ENCODE measurements at regions not wholly inside any gene's neighbourhood (a gene's known extent, or its start where the extent isn't known, plus 50 kb on each side); places are given as distances from the start of the nearest gene placed in this dataset.

- TF ChIP-seq CTCF (IDR thresholded peaks at IDR 0.05): no peak
- no peak for TF ChIP-seq POLR2A (IDR thresholded peaks at IDR 0.05)
Observed at GRCh38 chr3:147493666-147494065, 84.5 kb downstream of the ZIC1 start.
